K562 (cell line): ENCODE measurements at regions not wholly inside any gene's neighbourhood (a gene's known extent, or its start where the extent isn't known, plus 50 kb on each side); places are given as distances from the start of the nearest gene placed in this dataset.

ENCODE experiments used
- ATAC-seq: fragments of 200-7000 bp; cut with Tn5 transposase; 3 replicates; pipeline ENCODE4 v1.9.1; 2020; ENCODE audit warnings: moderate library complexity
- BruUV-seq: library from RNA; stranded (reverse); fragments of 400-500 nt; replicated peaks from 2 replicates; lab custom pipeline; 2021; lab: Mats Ljungman, UMichigan
- CTCF ChIA-PET: fragments of 300-600 bp; formaldehyde crosslinking; extraction: SDS; loops from one replicate; lab custom pipeline; 2021; ENCODE audit warnings: low intra/inter-chr PET ratio; lab: Yijun Ruan, JAX
- POLR2A ChIA-PET: fragments of 300-600, 350-650 bp; sonication (Branson Sonifier 250); formaldehyde crosslinking; extraction: SDS; loops from one replicate; lab custom pipeline; 2021; ENCODE audit warnings: antibody characterized with exemption, inconsistent platforms; lab: Yijun Ruan, JAX
- DNase-seq, 4 experiments: peaks; one replicate each; pipeline versions ENCODE4 v3.0.0 to v3.0.0-alpha.2; 2011 to 2018; ENCODE audit warnings: low spot score in 3 of 4, mixed read lengths in 3 of 4; ENCODE audit errors: extremely low read depth in 1 of 4
- FAIRE-seq: peaks from 2 replicates; lab custom pipeline; 2011; peaks lifted over from hg19 to GRCh38; lab: Jason Lieb, UNC
- H2AFZ ChIP-seq: 2 replicates; pipeline ENCODE4 v1.6.0; 2011; ENCODE audit warnings: low read depth, low read length, control low read depth, inconsistent platforms
- H3K27ac ChIP-seq: fragments of 200-600 bp; 3 replicates; pipeline ENCODE4 v1.8.0; 2011; ENCODE audit warnings: low read depth, mild to moderate bottlenecking, control low read depth, inconsistent platforms, low read length, moderate library complexity, mixed read lengths; ENCODE audit errors: extremely low read depth
- H3K27me3 ChIP-seq, 2 experiments: fragments of 300-600 bp in 1 of 2; 2 replicates in 1 of 2; 3 replicates in 1 of 2; pipeline versions ENCODE4 v1.6.0 to v1.8.0; 2011; ENCODE audit warnings: inconsistent platforms in 2 of 2, low read length in 2 of 2, mild to moderate bottlenecking in 1 of 2, mixed read lengths in 1 of 2, moderate library complexity in 1 of 2; ENCODE audit not compliant: control insufficient read depth in 2 of 2, insufficient read depth in 2 of 2
- H3K36me3 ChIP-seq: fragments of 300-600 bp; 3 replicates; pipeline ENCODE4 v1.8.0; 2011; ENCODE audit warnings: mild to moderate bottlenecking, low read length, inconsistent platforms; ENCODE audit not compliant: control insufficient read depth, insufficient read depth
- H3K4me1 ChIP-seq, 2 experiments: fragments of 200-600 bp in 1 of 2; replicated peaks in 1 of 2; 2 replicates in 1 of 2; 3 replicates in 1 of 2; pipeline versions ENCODE4 v1.5.1 to v1.8.0; 2011; ENCODE audit warnings: inconsistent platforms in 2 of 2, low read length in 2 of 2, mild to moderate bottlenecking in 1 of 2, mixed read lengths in 1 of 2, moderate library complexity in 1 of 2; ENCODE audit not compliant: control insufficient read depth in 2 of 2, insufficient read depth in 2 of 2
- H3K4me2 ChIP-seq: 2 replicates; pipeline ENCODE4 v1.6.1; 2011; ENCODE audit warnings: low read length, control low read depth, inconsistent platforms, mixed read lengths; ENCODE audit not compliant: insufficient read depth
- H3K4me3 ChIP-seq: fragments of 200-600 bp; sonication (generic), shearing (Covaris generic); 2 replicates; pipeline ENCODE4 v1.5.1; 2016; ENCODE audit warnings: control low read depth, inconsistent platforms
- H3K79me2 ChIP-seq: fragments of 200-600 bp; 3 replicates; pipeline ENCODE4 v1.8.0; 2011; ENCODE audit warnings: low read length, inconsistent platforms; ENCODE audit not compliant: control insufficient read depth, insufficient read depth
- H3K9ac ChIP-seq, 2 experiments: 2 replicates each; pipeline versions ENCODE4 v1.6.0 to v1.6.1; 2011; ENCODE audit warnings: low read depth in 2 of 2, low read length in 2 of 2, control low read depth in 1 of 2, inconsistent platforms in 1 of 2, mild to moderate bottlenecking in 1 of 2, mixed read lengths in 1 of 2; ENCODE audit not compliant: insufficient read depth in 1 of 2
- H3K9me1 ChIP-seq: one replicate; pipeline ENCODE4 v1.6.0; 2011; ENCODE audit warnings: inconsistent platforms, mild to moderate bottlenecking, low read length, moderate library complexity; ENCODE audit not compliant: control insufficient read depth, insufficient read depth
- H3K9me3 ChIP-seq: replicated peaks from 2 replicates; pipeline ENCODE4 v1.5.1; 2011; ENCODE audit warnings: low read depth, low read length, inconsistent platforms; ENCODE audit not compliant: control insufficient read depth, insufficient read depth
- H4K20me1 ChIP-seq: replicated peaks from 2 replicates; pipeline ENCODE4 v1.6.1; 2011; ENCODE audit warnings: low read length, inconsistent platforms, mixed read lengths; ENCODE audit not compliant: control insufficient read depth, insufficient read depth
- GTF2F1 ChIP-seq: IDR thresholded peaks from 2 replicates; pipeline ENCODE4 v1.6.1; 2011; ENCODE audit warnings: low read depth, low read length, improper control_type of control experiment
- KDM4B ChIP-seq, 2 experiments: fragments of 450-650 bp in 1 of 2; sonication (generic) in 1 of 2; IDR thresholded peaks; 2 replicates each; pipeline ENCODE4 v1.6.1; 2016 to 2017; ENCODE audit warnings: borderline replicate concordance in 2 of 2, antibody characterized with exemption in 1 of 2, low read depth in 1 of 2, mild to moderate bottlenecking in 1 of 2
- MAZ ChIP-seq, 2 experiments: fragments of 450-650 bp in 1 of 2; sonication (generic) in 1 of 2; formaldehyde crosslinking; IDR thresholded peaks in 1 of 2; conservative IDR thresholded peaks in 1 of 2; 2 replicates each; pipeline versions ENCODE4 v1.4.0 to v1.5.0; 2020; ENCODE audit warnings: mild to moderate bottlenecking in 1 of 2, missing genetic modification reagents in 1 of 2
- MCM2 ChIP-seq: fragments of 450-650 bp; IDR thresholded peaks from 2 replicates; pipeline ENCODE4 v1.6.1; 2017; ENCODE audit warnings: low read depth, mild to moderate bottlenecking
- PREB ChIP-seq: sonication (generic); formaldehyde crosslinking; IDR thresholded peaks from 2 replicates; pipeline ENCODE4 v1.8.1; 2023; ENCODE audit warnings: mild to moderate bottlenecking, missing genetic modification reagents
- RBFOX2 ChIP-seq: fragments of 200-400 bp; formaldehyde crosslinking; IDR thresholded peaks from 2 replicates; pipeline ENCODE4 v1.6.1; 2017; ENCODE audit warnings: low read depth, mild to moderate bottlenecking, low read length, moderate library complexity
- SLC30A9 ChIP-seq: fragments of 250-450 bp; sonication (Bioruptor Pico); IDR thresholded peaks from 2 replicates; pipeline ENCODE4 v1.8.0; 2022; ENCODE audit warnings: mild to moderate bottlenecking, moderate library complexity
- STAG1 ChIP-seq: sonication (generic); formaldehyde crosslinking; IDR thresholded peaks from 2 replicates; pipeline ENCODE4 v1.5.0; 2020; ENCODE audit warnings: missing genetic modification reagents, borderline replicate concordance
- TARDBP ChIP-seq: fragments of 450-650 bp; IDR thresholded peaks from 2 replicates; pipeline ENCODE4 v1.6.1; 2016
- ZNF217 ChIP-seq: sonication (generic); formaldehyde crosslinking; IDR thresholded peaks from 2 replicates; pipeline ENCODE4 v1.8.0; 2022; ENCODE audit warnings: mild to moderate bottlenecking, missing genetic modification reagents
- in situ Hi-C: fragments of 300-500 bp; cut with MboI; formaldehyde crosslinking; loops from 4 replicates; pipeline ENCODE4 v1.15.0; 2018; ENCODE audit warnings: inconsistent platforms, mixed read lengths
- intact Hi-C: fragments of 100-400 bp; cut with micrococcal nuclease; formaldehyde crosslinking; loops from 2 replicates; pipeline ENCODE4 v1.14.2; 2022
- TF ChIP-seq, protein P1 (sequence below), 2 experiments: fragments of 450-650 bp; formaldehyde crosslinking in 1 of 2; IDR thresholded peaks; 2 replicates each; pipeline versions ENCODE4 v1.4.0 to v1.6.1; 2014 to 2020; ENCODE audit warnings: mild to moderate bottlenecking in 2 of 2, borderline replicate concordance in 1 of 2, low read depth in 1 of 2
- TF ChIP-seq, protein P2 (sequence below): fragments of 450-650 bp; formaldehyde crosslinking; IDR thresholded peaks from 2 replicates; pipeline ENCODE4 v1.4.0; 2022; ENCODE audit warnings: mild to moderate bottlenecking, moderate library complexity

GRCh38 chr1:79695138-79695537, 688.6 kb upstream of the ADGRL4 start:
- Histone ChIP-seq H3K9me3 (no peaks in the 10 kb centered on the region), H3K79me2 (no peaks in the 10 kb centered on the region), H3K36me3 (no peaks in the 10 kb centered on the region), H2AFZ (no peak overlapping the region), H3K9me1 (no peaks in the 10 kb centered on the region), H3K4me3 (no peak overlapping the region), H4K20me1 (no peaks in the 10 kb centered on the region), H3K27ac (no peak overlapping the region), H3K4me1 (no peaks in the 10 kb centered on the region), H3K27me3 (no peaks in the 10 kb centered on the region), H3K4me2 (no peak overlapping the region), H3K9ac (no peak overlapping the region)
- intact Hi-C loops = no loop called here
- no TSS peak for BruUV-seq
- no peak for DNase-seq
- no peak for ATAC-seq
- POLR2A ChIA-PET = no interaction called here
- FAIRE-seq = no peak
- CTCF ChIA-PET = no interaction called here
- in situ Hi-C loops = no loop called here
- no peak for TF ChIP-seq KDM4B (IDR thresholded peaks at IDR 0.05; ENCODE audit: borderline replicate concordance in 2 of 2, low read depth in 1 of 2)
- TF ChIP-seq, protein P1, sequence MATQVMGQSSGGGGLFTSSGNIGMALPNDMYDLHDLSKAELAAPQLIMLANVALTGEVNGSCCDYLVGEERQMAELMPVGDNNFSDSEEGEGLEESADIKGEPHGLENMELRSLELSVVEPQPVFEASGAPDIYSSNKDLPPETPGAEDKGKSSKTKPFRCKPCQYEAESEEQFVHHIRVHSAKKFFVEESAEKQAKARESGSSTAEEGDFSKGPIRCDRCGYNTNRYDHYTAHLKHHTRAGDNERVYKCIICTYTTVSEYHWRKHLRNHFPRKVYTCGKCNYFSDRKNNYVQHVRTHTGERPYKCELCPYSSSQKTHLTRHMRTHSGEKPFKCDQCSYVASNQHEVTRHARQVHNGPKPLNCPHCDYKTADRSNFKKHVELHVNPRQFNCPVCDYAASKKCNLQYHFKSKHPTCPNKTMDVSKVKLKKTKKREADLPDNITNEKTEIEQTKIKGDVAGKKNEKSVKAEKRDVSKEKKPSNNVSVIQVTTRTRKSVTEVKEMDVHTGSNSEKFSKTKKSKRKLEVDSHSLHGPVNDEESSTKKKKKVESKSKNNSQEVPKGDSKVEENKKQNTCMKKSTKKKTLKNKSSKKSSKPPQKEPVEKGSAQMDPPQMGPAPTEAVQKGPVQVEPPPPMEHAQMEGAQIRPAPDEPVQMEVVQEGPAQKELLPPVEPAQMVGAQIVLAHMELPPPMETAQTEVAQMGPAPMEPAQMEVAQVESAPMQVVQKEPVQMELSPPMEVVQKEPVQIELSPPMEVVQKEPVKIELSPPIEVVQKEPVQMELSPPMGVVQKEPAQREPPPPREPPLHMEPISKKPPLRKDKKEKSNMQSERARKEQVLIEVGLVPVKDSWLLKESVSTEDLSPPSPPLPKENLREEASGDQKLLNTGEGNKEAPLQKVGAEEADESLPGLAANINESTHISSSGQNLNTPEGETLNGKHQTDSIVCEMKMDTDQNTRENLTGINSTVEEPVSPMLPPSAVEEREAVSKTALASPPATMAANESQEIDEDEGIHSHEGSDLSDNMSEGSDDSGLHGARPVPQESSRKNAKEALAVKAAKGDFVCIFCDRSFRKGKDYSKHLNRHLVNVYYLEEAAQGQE (IDR thresholded peaks at IDR 0.05; ENCODE audit: borderline replicate concordance) = no peak
- TF ChIP-seq, protein P1 (CRISPR knock-in tag; IDR thresholded peaks at IDR 0.05; ENCODE audit: low read depth) = no peak
- no peak for TF ChIP-seq TARDBP
- TF ChIP-seq RBFOX2 = no peak
- TF ChIP-seq PREB (CRISPR knock-in tag) = no peak
- no peak for TF ChIP-seq MCM2
- TF ChIP-seq GTF2F1 = no peak
- no peak for TF ChIP-seq ZNF217 (CRISPR knock-in tag)
- no peak for TF ChIP-seq MAZ (CRISPR knock-in tag; conservative IDR thresholded peaks at IDR 0.05 in 1 of 2, IDR thresholded peaks at IDR 0.05 in 1 of 2)
- no peak for TF ChIP-seq SLC30A9 (CRISPR knock-in tag)
- no peak for TF ChIP-seq STAG1
- TF ChIP-seq, protein P2, sequence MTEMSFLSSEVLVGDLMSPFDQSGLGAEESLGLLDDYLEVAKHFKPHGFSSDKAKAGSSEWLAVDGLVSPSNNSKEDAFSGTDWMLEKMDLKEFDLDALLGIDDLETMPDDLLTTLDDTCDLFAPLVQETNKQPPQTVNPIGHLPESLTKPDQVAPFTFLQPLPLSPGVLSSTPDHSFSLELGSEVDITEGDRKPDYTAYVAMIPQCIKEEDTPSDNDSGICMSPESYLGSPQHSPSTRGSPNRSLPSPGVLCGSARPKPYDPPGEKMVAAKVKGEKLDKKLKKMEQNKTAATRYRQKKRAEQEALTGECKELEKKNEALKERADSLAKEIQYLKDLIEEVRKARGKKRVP (CRISPR knock-in tag) = no peak
